ENCODE measurements at regions not wholly inside any gene's neighbourhood (a gene's known extent, or its start where the extent isn't known, plus 50 kb on each side); places are given as distances from the start of the nearest gene placed in this dataset.

- intact Hi-C loops (cut with DNase I): no loop called here
- Histone ChIP-seq H3K27ac (no peak overlapping the region), H3K27me3 (no peaks in the 10 kb centered on the region), H3K9me3 (no peaks in the 10 kb centered on the region), H3K4me1 (ENCODE audit: insufficient read depth) (peaks cover 5% of the 10 kb centered on the region), H3K4me3 (no peak overlapping the region), H3K36me3 (no peaks in the 10 kb centered on the region)
- DNase-seq: no peak
- WGBS, 3 donors: 33 to 68% (median 59%) methylated on average over 8 of the region's 8 CpGs
- TF ChIP-seq POLR2A (IDR thresholded peaks at IDR 0.05): no peak
- TF ChIP-seq EP300 (IDR thresholded peaks at IDR 0.05): no peak
- no peak for TF ChIP-seq CTCF (IDR thresholded peaks at IDR 0.05)
These were observed 209.3 kb upstream of the SOX4 start for GRCh38 chr6:21384216-21384615.

- Histone ChIP-seq H3K4me1 (ENCODE audit: insufficient read depth) (peaks cover 5% of the 10 kb centered on the region), H3K27ac (no peak overlapping the region), H3K27me3 (no peaks in the 10 kb centered on the region), H3K9me3 (no peaks in the 10 kb centered on the region), H3K4me3 (no peak overlapping the region), H3K36me3 (no peaks in the 10 kb centered on the region)
- WGBS, 3 donors: 96 to 99% (median 97%) methylated on average over 2 of the region's 2 CpGs
- TF ChIP-seq POLR2A (IDR thresholded peaks at IDR 0.05): no peak
- no peak for TF ChIP-seq EP300 (IDR thresholded peaks at IDR 0.05)
- TF ChIP-seq CTCF (IDR thresholded peaks at IDR 0.05): no peak
- no peak for DNase-seq
- intact Hi-C loops (cut with DNase I): no loop called here
These were observed 206.8 kb upstream of the SOX4 start for GRCh38 chr6:21386744-21387143.

- TF ChIP-seq EP300 (IDR thresholded peaks at IDR 0.05): no peak
- TF ChIP-seq CTCF (IDR thresholded peaks at IDR 0.05): no peak
- TF ChIP-seq POLR2A (IDR thresholded peaks at IDR 0.05): no peak
- 80 to 85% (median 83%) methylated on average over 5 of the region's 5 CpGs for WGBS, 3 donors
- no peak overlapping the region for H3K27ac ChIP-seq
- no peak for DNase-seq
- H3K9me3 ChIP-seq: no peaks in the 10 kb centered on the region
- H3K36me3 ChIP-seq: no peaks in the 10 kb centered on the region
- no peak overlapping the region for H3K4me3 ChIP-seq
- intact Hi-C loops (cut with DNase I): no loop called here
- H3K4me1 ChIP-seq (ENCODE audit: insufficient read depth): peaks cover 2% of the 10 kb centered on the region
- H3K27me3 ChIP-seq: no peaks in the 10 kb centered on the region
These were observed 202.9 kb upstream of the SOX4 start for GRCh38 chr6:21390532-21391213.

GRCh38 chr6:21392177-21392576, 201.4 kb upstream of the SOX4 start:
- Histone ChIP-seq H3K4me1 (ENCODE audit: insufficient read depth) (peaks cover 2% of the 10 kb centered on the region), H3K27me3 (no peaks in the 10 kb centered on the region), H3K4me3 (no peak overlapping the region), H3K36me3 (no peaks in the 10 kb centered on the region), H3K27ac (no peak overlapping the region), H3K9me3 (no peaks in the 10 kb centered on the region)
- no peak for DNase-seq
- WGBS, 3 donors: 92 to 100% (median 96%) methylated on average over 2 of the region's 2 CpGs
- TF ChIP-seq EP300 (IDR thresholded peaks at IDR 0.05): no peak
- no peak for TF ChIP-seq POLR2A (IDR thresholded peaks at IDR 0.05)
- no peak for TF ChIP-seq CTCF (IDR thresholded peaks at IDR 0.05)
- intact Hi-C loops (cut with DNase I): no loop called here
